ENCODE measurements at regions not wholly inside any gene's neighbourhood (a gene's known extent, or its start where the extent isn't known, plus 50 kb on each side); places are given as distances from the start of the nearest gene placed in this dataset.

DNA sequence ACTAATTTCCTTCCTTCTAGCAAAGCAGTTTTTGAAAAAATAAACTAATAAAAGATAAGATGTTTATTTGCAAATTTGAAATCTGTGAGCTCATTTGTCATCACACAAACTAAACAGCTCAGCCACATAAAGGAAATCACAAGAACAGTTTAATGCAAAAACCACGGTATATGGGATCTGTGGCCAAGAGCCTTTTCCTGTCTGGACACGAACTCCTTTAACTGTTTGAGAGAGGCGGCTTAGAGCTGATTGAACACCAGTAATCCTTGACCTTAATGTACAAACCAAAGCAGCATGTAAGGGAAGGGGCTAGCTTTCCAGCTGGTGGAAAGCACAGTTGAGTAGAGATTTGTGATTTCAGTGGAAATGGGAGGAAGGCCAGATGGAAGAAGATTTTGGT, 66.3 kb upstream of the SPINK5 start:
- ATAC-seq (no peak), DNase-seq (ENCODE audit: extremely low read depth in 1 of 4, low spot score in 3 of 4) (no peak), FAIRE-seq (no peak)
- Histone ChIP-seq H3K9me1 (ENCODE audit: control insufficient read depth, insufficient read depth, low read length) (no peaks in the 10 kb centered on the region), H3K9me3 (replicated peaks; ENCODE audit: control insufficient read depth, insufficient read depth, low read depth, low read length) (no peaks in the 10 kb centered on the region; the same call in 1 of the 2 replicates), H3K79me2 (ENCODE audit: control insufficient read depth, insufficient read depth, low read length) (no peaks in the 10 kb centered on the region), H3K4me1 (replicated peaks in 1 of 2; ENCODE audit: control insufficient read depth in 2 of 2, insufficient read depth in 2 of 2, low read length in 2 of 2) (no peaks in the 10 kb centered on the region), H4K20me1 (replicated peaks; ENCODE audit: control insufficient read depth, insufficient read depth, low read length) (no peaks in the 10 kb centered on the region), H3K27me3 (ENCODE audit: control insufficient read depth in 2 of 2, insufficient read depth in 2 of 2, low read length in 2 of 2) (no peaks in the 10 kb centered on the region), H2AFZ (ENCODE audit: low read depth, low read length) (no peak overlapping the region), H3K4me2 (ENCODE audit: insufficient read depth, low read length) (no peak overlapping the region), H3K27ac (ENCODE audit: extremely low read depth, low read depth, low read length) (no peak overlapping the region), H3K9ac (ENCODE audit: insufficient read depth in 1 of 2, low read depth in 2 of 2, low read length in 2 of 2) (no peak overlapping the region), H3K36me3 (ENCODE audit: control insufficient read depth, insufficient read depth, low read length) (no peaks in the 10 kb centered on the region), H3K4me3 (no peak overlapping the region)
- ChIA-PET POLR2A (no interaction called here), CTCF (ENCODE audit: low intra/inter-chr PET ratio) (no interaction called here)
- in situ Hi-C loops (cut with MboI) = no loop called here
- 3% methylated on average over 3 of the region's 3 CpGs for WGBS (ENCODE audit: insufficient coverage, low coverage, missing lambda C conversion rate)
- BruUV-seq (replicated peaks) = no TSS peak
- TF ChIP-seq ZNF23 (CRISPR knock-in tag; IDR thresholded peaks at IDR 0.05) (no peak), ZNF830 (CRISPR knock-in tag; IDR thresholded peaks at IDR 0.05) (no peak), ZNF24 (IDR thresholded peaks at IDR 0.05) (no peak), SREBF2 (CRISPR knock-in tag; IDR thresholded peaks at IDR 0.05) (no peak), ZNF717 (CRISPR knock-in tag; IDR thresholded peaks at IDR 0.05) (no peak), FOXP1 (CRISPR knock-in tag; IDR thresholded peaks at IDR 0.05) (no peak), XRCC4 (IDR thresholded peaks at IDR 0.05; ENCODE audit: extremely low read depth, insufficient read depth, insufficient read length) (no peak), CTBP1 (IDR thresholded peaks at IDR 0.05; ENCODE audit: borderline replicate concordance) (no peak), ATF1 (CRISPR knock-in tag; IDR thresholded peaks at IDR 0.05) (no peak), ATF1 (tag; IDR thresholded peaks at IDR 0.05) (no peak), KLF13 (tag; IDR thresholded peaks at IDR 0.05; ENCODE audit: borderline replicate concordance, low read depth) (no peak), SIX5 (IDR thresholded peaks at IDR 0.05; ENCODE audit: borderline replicate concordance in 1 of 2, insufficient read depth in 1 of 2, low read depth in 1 of 2, low read length in 2 of 2) (no peak), SIN3A (IDR thresholded peaks at IDR 0.05; ENCODE audit: borderline replicate concordance in 2 of 2, control insufficient read depth in 1 of 2, low read depth in 2 of 2, low read length in 2 of 2) (no peak), JUNB (CRISPR knock-in tag; conservative IDR thresholded peaks at IDR 0.05) (no peak), CBX2 (IDR thresholded peaks at IDR 0.05; ENCODE audit: insufficient read depth, low read length, poor library complexity, severe bottlenecking) (no peak)
- TF ChIP-seq, protein P1, sequence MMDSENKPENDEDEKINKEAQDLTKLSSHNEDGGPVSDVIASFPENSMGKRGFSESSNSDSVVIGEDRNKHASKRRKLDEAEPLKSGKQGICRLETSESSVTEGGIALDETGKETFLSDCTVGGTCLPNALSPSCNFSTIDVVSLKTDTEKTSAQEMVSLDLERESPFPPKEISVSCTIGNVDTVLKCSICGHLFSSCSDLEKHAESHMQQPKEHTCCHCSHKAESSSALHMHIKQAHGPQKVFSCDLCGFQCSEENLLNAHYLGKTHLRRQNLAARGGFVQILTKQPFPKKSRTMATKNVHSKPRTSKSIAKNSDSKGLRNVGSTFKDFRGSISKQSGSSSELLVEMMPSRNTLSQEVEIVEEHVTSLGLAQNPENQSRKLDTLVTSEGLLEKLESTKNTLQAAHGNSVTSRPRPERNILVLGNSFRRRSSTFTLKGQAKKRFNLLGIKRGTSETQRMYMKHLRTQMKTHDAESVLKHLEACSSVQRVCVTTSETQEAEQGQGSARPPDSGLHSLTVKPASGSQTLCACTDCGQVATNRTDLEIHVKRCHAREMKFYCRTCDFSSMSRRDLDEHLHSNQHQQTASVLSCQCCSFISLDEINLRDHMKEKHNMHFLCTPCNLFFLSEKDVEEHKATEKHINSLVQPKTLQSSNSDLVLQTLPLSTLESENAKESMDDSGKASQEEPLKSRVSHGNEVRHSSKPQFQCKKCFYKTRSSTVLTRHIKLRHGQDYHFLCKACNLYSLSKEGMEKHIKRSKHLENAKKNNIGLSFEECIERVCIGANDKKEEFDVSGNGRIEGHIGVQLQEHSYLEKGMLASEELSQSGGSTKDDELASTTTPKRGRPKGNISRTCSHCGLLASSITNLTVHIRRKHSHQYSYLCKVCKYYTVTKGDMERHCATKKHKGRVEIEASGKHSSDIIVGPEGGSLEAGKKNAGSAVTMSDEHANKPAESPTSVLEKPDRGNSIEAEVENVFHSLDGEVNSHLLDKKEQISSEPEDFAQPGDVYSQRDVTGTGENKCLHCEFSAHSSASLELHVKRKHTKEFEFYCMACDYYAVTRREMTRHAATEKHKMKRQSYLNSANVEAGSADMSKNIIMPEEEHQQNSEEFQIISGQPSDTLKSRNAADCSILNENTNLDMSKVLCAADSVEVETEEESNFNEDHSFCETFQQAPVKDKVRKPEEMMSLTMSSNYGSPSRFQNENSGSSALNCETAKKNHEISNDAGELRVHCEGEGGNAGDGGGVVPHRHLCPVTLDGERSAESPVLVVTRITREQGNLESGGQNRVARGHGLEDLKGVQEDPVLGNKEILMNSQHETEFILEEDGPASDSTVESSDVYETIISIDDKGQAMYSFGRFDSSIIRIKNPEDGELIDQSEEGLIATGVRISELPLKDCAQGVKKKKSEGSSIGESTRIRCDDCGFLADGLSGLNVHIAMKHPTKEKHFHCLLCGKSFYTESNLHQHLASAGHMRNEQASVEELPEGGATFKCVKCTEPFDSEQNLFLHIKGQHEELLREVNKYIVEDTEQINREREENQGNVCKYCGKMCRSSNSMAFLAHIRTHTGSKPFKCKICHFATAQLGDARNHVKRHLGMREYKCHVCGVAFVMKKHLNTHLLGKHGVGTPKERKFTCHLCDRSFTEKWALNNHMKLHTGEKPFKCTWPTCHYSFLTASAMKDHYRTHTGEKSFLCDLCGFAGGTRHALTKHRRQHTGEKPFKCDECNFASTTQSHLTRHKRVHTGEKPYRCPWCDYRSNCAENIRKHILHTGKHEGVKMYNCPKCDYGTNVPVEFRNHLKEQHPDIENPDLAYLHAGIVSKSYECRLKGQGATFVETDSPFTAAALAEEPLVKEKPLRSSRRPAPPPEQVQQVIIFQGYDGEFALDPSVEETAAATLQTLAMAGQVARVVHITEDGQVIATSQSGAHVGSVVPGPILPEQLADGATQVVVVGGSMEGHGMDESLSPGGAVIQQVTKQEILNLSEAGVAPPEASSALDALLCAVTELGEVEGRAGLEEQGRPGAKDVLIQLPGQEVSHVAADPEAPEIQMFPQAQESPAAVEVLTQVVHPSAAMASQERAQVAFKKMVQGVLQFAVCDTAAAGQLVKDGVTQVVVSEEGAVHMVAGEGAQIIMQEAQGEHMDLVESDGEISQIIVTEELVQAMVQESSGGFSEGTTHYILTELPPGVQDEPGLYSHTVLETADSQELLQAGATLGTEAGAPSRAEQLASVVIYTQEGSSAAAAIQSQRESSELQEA (IDR thresholded peaks at IDR 0.05; ENCODE audit: low read depth) = no peak
- TF ChIP-seq, protein P2, sequence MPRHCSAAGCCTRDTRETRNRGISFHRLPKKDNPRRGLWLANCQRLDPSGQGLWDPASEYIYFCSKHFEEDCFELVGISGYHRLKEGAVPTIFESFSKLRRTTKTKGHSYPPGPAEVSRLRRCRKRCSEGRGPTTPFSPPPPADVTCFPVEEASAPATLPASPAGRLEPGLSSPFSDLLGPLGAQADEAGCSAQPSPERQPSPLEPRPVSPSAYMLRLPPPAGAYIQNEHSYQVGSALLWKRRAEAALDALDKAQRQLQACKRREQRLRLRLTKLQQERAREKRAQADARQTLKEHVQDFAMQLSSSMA (CRISPR knock-in tag; IDR thresholded peaks at IDR 0.05) = no peak
- intact Hi-C loops (cut with micrococcal nuclease) = no loop called here

All from K562 (cell line).